D341Med (cell line): ENCODE measurements at regions not wholly inside any gene's neighbourhood (a gene's known extent, or its start where the extent isn't known, plus 50 kb on each side); places are given as distances from the start of the nearest gene placed in this dataset.

Experiments
- DNase-seq: peaks from one replicate; pipeline ENCODE4 v3.0.0; 2012; ENCODE audit warnings: low spot score

DNA sequence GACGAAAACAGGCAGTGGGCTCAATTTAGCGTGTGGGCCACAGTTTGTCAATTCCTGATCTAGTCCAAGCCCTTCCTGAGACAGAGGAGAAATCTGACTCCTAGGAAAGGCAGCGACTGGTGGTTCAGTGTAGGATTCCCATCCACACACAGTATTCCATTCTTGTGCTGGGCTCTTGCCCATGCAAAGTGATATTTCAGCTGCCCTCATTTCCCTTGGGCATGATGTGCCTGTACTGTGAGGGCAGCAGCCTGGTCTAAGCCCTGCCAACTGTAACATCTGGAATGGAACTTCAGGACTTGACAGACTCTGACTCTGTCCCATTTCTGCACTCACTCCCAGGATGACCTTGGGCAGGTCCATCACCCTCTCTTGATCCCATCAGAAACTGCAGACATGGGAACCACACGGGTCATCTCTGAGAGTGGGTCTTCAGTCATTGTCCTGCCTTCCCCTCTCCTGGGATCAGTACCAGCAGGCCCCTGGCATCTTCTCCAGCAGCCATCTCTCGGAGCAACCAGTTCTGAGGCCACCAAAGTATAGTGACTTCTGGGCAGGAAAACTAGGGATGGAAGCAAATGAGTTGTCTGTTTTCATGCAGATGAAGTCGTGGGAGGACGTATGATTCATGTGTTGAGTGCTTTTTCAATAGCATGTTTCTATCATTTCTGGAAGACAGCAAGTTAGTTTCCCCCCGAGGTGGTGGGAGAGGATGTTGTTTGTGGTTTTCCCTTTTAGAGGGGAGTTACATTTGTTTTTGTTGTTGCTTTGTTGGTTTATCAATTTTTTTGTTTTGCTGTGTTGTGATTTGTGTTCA lies 54.2 kb upstream of the BCL2L14 start:
- DNase-seq, result no peak

DNA sequence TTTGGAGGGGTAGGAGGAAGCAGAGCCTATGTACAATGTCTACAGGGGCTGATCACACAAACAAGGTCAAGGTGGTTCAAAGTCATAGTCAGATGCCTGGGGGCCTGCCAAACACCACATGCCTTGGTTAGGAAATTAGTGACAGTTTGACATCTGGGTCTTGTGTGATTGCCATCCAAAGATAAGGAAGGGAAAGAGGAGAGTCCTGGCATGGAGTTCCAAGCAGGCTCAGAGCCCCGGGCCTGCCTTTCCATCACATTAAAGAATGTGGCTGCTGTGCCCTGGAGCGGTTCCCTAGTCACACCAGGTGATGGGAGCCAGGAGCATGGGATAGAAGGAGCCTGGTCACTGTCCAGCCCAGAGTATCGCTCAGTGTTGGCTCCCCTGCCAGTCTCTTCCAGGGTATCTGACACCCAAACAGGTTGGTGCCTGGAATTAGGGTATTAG lies 53.6 kb upstream of the BCL2L14 start:
- no peak for DNase-seq

- peak; percentile 50 for DNase-seq
Observed at GRCh38 chr12:12017798-12018197, 52.9 kb upstream of the BCL2L14 start.

- no peak for DNase-seq
Observed at GRCh38 chr12:12018454-12018853, 52.3 kb upstream of the BCL2L14 start.

DNA sequence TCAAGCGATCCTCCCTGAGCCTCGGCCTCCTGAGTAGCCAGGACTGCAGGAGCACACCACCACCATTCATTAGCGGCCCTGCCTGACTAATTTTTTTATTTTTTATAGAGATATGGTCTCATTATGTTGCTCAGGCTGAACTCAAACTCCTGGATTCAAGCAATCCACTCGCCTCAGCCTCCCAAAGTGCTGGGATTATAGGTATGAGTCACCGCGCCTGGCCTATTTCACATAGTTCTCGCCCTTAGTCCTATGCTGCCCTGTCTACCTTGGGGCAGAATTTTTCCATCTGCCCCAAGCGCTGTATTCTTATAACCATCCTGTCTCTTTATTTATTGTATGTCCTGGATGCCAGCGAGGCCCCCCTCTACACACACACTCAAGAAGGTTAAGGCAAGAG lies 50.9 kb upstream of the BCL2L14 start:
- DNase-seq, result no peak

- DNase-seq, result no peak
Observed at GRCh38 chr12:12020762-12021161, 50.0 kb upstream of the BCL2L14 start.
